SK-MEL-5 (cell line): ENCODE measurements at regions not wholly inside any gene's neighbourhood (a gene's known extent, or its start where the extent isn't known, plus 50 kb on each side); places are given as distances from the start of the nearest gene placed in this dataset.
A peak's percentile ranks its signal among the peaks of the same experiment; 100 is the strongest.

Experiments used
- DNase-seq: peaks from one replicate; pipeline ENCODE4 v3.0.0-alpha.2; 2016; ENCODE audit warnings: low read depth, low spot score
- in situ Hi-C: cut with HindIII; loops from 2 replicates; pipeline ENCODE4 v1.10.0; 2016; ENCODE audit warnings: low sequenced_read_pairs, high pct_unique_total_duplicates, low pct_unique_long_range_greater_than_20kb

DNA sequence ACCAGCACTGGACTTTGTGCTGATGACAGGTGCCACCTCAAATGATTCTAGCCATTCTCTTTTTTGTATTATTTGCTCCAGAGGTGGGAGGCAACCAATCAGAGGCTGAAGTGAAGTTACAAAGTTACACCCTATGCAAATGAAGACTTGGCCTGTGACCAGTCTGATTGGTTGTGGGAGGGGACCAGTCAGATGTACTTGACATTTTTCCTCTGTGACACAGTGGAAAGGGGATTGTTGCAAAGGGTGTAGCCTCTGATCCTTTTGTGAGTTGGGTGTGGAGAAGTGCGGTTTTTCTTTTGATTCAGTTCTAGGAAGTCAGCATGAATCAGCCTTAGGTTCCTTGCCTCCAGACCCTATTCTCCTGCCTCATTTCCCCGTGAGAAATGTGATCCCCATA, 244.0 kb downstream of the ARL6IP6 start:
- DNase-seq, result no peak
- in situ Hi-C loops, result no loop called here

DNA sequence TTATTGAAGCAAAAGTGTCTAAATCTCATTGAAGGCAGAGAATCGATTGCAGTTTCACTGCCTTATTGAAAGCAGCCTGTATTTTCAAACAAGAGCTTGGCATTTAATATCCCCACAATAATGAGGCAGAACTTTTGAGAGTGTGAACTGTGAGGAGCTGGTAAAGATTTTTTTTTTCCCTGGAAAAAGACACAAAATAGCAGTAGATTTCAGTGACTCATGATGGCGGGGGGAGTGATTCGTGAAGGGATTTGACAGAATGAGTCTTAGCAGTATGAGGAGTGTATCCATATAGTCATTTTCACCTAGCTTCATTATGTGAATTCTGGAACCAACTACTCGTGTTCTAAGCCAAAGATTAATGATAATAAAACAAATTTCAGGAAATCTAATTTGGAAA, 242.9 kb downstream of the ARL6IP6 start:
- no peak for DNase-seq
- in situ Hi-C loops, result no loop called here

DNA sequence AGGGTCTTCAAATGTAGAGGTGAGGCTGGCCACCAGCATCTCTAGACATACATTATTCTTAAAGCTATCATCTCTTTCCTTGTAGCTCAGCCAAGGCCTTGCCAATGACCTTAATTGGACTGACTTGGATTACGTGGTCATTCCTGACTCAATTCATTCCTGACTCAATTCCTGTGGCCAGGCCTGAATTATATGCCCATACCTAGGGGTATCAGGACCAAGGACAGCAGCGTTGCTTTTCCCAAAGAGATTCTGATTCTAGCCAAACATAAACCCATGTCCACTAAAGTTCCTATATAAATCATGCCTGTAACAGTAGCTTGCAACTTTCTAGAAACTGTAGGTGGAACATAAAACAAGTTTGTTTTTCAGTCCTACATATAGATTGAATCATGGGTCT, 231.7 kb downstream of the ARL6IP6 start:
- no peak for DNase-seq
- in situ Hi-C loops, result no loop called here

DNA sequence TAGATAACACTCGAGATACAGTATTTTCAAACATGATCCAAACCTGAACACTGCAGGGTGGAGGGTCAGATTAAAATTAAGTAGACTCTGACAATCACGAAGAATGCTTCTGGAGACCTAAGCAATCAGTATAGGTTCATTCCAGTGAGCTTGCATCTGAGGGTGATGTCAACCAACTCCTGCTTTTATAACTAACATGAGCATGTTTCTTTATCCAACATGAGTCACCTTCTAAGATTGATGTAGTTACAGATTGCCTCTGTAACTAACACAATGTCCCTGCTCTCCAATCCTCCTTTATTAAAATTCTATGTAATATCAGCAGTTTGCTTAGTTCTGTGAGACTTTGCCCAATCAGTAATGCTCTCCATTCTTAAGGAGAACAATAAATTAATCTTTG, 225.7 kb downstream of the ARL6IP6 start:
- in situ Hi-C loops, result no loop called here
- no peak for DNase-seq

DNA sequence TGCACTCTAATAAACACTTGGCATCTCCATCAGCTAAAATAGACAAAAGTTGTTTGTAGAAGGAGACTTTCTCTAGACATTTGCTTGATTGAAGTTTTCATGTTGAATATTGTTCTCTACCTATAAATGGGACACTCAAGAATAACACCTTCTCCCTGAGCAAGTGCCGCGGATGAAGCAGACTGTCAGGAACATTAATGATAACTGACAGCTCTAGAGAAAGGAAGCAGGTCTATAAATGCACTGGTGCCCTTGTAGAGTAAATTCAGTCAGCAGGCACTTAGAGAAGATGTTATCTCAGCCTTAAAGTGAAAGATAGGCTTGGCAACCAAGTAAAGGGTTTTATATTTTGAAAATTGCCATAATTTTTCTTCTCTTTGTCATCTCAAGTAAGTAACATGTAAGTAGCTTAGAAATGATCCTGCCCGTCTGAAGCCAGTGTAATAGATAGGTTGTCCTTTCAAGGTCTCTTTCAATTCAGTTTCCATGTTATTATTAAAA, 224.6 kb downstream of the ARL6IP6 start:
- DNase-seq, result no peak
- in situ Hi-C loops, result no loop called here

DNA sequence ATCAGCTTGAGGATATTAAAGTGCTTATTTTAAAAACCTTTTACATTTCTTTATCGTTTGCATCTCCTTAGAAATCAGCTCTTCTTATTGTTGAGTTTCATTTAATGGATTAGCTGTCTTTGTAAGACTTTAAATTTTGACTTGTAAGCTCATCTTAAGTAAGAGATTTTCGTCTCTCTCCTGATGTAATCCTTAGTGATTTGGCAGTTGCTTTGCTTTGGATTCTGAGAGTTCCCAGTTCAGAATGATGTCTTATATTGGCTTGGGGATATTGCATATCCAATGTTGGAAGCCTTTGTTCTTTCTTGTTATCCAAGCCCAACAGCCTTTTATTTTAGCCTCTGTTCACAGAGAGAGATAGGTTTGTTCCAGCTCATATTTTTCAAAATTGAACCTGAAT, 212.1 kb downstream of the ARL6IP6 start:
- in situ Hi-C loops, result no loop called here
- DNase-seq, result no peak

DNA sequence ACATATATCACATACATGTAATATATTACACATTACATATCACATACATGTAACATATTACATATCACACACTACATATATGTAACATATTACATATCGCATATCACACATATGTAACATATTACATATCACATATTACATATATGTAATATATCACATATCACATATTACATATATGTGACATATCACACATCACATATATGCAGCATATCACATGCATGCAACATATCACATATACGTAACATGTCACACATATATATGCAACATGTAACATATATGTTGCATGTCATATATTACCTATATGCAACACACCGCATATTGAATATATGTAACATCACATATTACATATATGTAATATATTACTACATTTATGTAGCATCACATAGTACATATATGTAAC, 211.2 kb downstream of the ARL6IP6 start:
- DNase-seq, result no peak
- in situ Hi-C loops, result no loop called here

DNA sequence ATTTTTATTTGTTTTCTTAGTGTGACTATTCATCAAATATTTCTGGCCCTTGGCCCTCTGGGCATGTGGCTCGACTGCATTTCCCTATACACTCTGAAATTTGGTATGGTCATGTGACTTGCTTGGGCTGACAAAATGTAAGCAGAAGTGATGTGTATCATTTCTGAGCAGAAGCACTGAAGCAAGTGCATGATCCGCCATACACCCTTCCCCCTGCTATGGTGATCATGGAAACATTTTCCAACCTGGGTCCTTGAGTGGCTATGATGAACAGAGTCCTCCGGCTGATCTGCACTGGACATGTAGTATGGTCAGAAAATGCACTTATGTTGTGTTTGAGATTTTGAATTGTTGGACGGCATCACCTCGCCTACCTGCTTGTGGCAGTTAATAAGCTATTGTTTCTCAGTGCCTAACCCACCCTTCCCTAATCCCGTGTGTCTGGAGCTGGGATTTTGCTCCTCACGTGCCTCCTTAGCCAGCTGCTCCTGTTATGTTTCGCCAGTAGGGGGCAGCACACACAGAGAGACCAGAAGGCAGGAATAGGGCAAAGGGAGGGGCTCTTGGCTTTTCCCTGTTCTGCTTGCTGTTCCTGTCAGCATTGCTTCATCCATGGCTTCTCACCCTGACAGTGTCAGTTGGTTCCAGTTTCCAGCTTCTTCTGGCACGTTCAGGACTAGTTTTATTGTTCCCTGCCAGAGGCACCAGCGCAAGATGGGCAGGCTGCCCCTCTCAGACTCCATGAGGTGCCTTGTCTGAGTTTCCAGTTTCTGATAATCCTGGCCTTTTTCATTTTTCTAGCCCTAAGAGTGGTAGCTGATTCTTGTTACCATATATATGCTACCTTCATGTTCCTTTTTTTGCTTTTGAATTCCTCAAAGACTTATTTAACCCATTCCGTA, 207.4 kb downstream of the ARL6IP6 start:
- in situ Hi-C loops, result no loop called here
- DNase-seq, result peak; percentile 87

DNA sequence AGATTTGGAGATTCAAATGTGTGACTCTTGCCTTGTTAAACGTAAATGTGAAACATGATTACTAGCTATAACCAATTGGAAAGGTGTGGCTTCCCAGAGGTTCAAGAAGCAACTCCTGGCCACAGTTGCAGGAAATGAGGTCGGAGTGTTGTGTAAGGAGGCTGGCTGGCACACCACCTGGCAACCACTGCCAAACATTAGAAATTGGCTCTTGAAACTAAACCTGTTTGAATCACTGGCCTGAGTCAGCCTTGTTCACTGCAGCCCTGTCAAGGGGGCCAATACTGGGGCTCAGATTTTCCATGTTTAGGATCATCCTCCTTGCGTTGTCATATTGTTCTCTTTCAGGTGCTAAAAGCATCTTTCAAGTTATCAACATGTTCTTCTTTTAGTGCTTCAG, 206.3 kb downstream of the ARL6IP6 start:
- DNase-seq, result no peak
- in situ Hi-C loops, result no loop called here

DNA sequence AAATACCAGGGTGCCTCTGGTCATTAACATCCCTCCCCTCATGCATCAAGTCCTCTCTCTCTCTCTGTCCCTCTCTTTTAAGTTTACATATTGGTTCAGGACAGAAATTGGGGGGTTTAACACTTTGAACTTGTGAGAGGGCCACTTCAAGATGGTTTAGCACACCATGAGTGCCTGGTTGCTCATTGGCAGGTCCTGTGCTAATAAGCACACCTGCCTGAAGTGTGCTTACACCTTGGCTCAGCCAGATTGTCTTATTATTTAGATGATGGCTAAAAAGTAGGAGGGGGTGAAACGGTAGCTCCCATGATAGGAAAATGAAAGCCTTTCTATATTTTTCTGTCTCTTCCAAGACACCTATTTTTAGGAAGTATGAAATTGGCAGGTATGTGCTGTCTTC, 205.8 kb downstream of the ARL6IP6 start:
- no peak for DNase-seq
- in situ Hi-C loops, result no loop called here

DNA sequence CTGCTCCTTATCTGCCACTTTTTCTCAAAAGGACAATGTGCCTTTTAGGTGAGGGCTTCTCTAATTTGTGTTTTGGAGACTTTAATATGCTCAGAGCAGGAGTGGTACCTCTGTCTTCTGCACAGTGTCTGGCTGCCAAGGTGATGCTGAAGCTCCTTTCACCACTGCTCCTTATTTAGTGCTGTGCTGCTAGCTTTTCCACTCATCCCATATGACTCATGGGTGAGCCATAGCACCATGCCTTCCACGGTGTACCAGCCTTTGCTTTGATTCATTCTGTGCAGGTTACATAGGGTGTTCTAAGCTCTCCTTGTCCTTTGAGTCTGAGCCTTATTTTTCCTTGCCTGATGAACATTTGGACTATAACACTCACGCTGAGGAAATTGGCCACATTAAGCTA, 202.4 kb downstream of the ARL6IP6 start:
- in situ Hi-C loops, result no loop called here
- DNase-seq, result no peak

DNA sequence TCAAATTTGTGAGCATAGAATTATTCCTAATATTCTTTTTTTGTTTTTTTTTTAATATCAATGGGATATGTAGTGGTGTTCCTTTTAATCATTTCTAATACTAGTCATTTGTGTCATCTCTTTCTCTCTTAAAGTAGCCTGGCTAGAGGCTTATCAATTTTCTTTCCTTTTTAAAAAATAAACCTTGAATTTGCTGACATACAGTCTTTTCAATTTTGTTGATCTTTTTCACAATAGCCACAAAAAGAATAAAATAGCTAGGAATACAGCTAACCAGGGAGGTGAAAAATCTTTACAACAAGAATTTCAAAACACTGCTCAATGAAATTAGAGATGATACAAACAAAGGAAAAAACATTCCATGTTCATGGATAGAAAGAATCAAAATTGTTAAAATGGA, 192.6 kb downstream of the ARL6IP6 start:
- in situ Hi-C loops, result no loop called here
- no peak for DNase-seq

DNA sequence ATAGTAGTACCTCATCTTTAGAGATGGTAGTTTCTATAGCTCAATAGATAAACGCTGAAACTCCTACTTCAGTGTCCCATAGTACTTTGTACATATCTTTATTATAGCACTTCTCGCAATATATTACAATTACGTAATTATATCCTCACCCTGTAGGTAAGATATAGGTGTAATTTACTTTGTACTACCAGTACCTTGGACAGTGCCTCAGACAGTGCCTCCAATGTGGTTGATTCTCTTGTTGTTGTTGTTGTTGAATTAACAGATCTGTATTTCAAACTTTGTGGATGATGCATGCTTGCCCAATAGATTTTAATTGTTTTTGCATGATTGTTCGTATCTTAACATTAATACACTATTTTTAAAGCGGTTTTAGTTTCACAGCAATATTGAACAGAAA, 188.6 kb downstream of the ARL6IP6 start:
- no peak for DNase-seq
- in situ Hi-C loops, result no loop called here

DNA sequence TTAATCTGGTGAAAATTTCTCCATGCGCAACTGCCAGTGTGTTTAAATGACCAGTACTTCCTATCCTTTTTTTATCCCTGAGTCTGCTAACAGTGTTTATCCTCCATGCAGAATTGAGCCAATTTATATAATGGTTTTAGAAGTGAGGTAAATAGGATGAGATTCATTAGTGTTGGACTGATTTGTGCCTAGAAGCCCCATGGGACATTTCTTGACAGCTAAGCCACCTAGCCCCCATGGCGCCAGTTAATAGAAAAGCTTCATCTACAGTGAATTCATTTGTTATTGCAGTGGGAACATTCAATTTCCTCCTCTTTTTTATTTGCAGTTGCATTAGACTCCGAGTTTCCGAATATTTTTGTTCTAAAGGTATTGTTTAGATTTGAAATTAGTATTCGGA, 175.6 kb downstream of the ARL6IP6 start:
- in situ Hi-C loops, result no loop called here
- DNase-seq, result no peak

DNA sequence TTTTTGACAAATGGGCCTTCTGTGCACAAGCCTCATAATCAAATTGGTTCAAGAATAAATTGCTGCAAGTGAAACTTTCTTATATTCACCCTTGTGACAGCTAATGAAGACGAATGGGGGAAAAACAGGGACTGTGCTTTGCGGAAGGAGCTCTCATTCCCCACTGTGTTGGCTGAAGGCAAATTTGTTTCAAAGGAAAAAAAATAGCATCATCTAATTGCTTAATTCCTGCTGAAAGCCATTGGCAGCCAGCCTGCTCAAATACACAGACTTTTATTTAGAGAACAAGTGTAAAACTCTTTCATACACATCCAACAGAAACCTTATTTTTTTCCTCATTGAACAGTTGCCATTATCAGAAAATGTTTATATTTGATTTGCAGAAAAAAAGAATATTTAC, 172.3 kb downstream of the ARL6IP6 start:
- in situ Hi-C loops, result no loop called here
- no peak for DNase-seq

DNA sequence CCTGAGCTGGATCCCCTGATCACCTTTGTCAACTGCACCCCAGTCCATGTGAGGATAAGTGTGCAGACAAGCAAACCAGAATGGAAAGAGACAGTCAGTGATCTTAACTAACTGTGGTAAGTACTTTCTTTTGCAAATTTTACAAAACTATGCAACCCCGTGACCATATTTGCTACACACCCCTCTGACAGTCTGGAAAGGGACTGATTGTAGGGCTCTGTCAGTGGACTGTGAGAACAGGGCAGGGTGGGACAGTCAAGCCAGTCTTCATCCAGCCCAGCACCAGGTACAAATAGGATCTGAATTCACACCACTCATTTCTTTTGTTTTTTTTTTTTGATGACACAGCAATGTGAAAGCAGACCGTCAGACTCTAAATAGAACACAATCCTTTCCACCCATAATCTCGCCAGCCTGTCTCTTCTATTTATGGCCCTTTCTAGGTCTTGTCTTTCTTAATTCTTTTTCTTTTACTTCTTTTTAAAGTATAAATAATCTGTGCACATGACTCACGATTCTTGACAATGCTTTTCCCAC, 165.6 kb downstream of the ARL6IP6 start:
- no peak for DNase-seq
- in situ Hi-C loops, result no loop called here

DNA sequence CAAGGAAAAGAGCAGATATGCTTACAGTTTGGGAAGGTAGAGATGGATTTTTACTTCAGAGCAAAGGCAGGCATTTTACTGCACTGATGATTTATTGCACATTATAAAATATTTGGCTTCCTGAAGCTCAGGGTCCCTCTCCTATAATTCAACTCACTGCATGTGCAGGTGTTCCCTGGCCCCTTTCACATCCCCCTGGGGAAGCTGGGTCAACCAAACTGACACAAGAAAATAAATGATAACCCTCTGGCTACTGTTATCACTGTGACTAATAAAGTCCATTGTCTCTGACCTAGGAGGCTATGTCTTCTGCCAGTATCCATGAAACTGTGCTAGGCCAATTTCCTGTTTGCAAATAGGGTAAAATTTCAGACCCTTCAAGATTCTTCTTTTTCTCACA, 163.1 kb downstream of the ARL6IP6 start:
- in situ Hi-C loops, result no loop called here
- no peak for DNase-seq

DNA sequence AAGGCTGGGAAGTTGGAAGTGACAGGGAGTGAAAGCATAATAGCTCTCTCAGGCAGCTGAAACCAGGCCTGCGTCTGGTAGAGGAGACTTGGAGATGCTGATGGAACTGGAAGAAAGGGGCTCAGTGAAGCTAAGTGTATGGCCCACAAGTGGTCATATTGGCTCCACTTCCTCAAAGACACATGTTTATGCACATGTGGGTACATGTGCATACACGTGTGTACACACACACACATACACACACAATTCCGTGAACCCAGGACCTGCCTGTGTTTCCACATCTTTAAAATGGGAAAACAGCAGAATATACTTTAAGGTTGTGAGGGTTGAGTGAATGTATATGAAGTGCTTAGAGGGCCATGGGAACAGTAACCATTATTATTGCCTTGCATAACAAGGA, 160.9 kb downstream of the ARL6IP6 start:
- no peak for DNase-seq
- in situ Hi-C loops, result no loop called here
